K562 (cell line): ENCODE measurements at regions not wholly inside any gene's neighbourhood (a gene's known extent, or its start where the extent isn't known, plus 50 kb on each side); places are given as distances from the start of the nearest gene placed in this dataset.

Source experiments
- JUN ChIP-seq, 2 experiments: sonication (generic) in 1 of 2; formaldehyde crosslinking in 1 of 2; IDR thresholded peaks; 2 replicates each; pipeline versions ENCODE4 v1.6.1 to v1.8.0; 2012 to 2022; ENCODE audit warnings: borderline replicate concordance in 2 of 2, mild to moderate bottlenecking in 2 of 2, improper control_type of control experiment in 1 of 2, low read depth in 1 of 2, low read length in 1 of 2, missing genetic modification reagents in 1 of 2
- KDM1A ChIP-seq, 2 experiments: fragments of 450-650 bp; IDR thresholded peaks; 2 replicates each; pipeline ENCODE4 v1.6.1; 2016; ENCODE audit warnings: mild to moderate bottlenecking in 2 of 2
- MTA1 ChIP-seq: fragments of 450-650 bp; IDR thresholded peaks from 2 replicates; pipeline ENCODE4 v1.6.1; 2017; ENCODE audit warnings: borderline replicate concordance
- MYNN ChIP-seq, 2 experiments: sonication (generic); formaldehyde crosslinking in 1 of 2; IDR thresholded peaks; 2 replicates each; pipeline versions ENCODE4 v1.5.0 to v1.6.1; 2016 to 2020; ENCODE audit warnings: antibody characterized with exemption in 1 of 2, missing genetic modification reagents in 1 of 2
- POLR2AphosphoS5 ChIP-seq: IDR thresholded peaks from 2 replicates; pipeline ENCODE4 v1.6.1; 2011; ENCODE audit warnings: mild to moderate bottlenecking, low read depth, low read length, moderate library complexity; ENCODE audit not compliant: control insufficient read depth, insufficient read depth
- TCF3 ChIP-seq: sonication (generic); formaldehyde crosslinking; IDR thresholded peaks from 2 replicates; pipeline ENCODE4 v1.4.0; 2020; ENCODE audit warnings: mild to moderate bottlenecking, missing genetic modification reagents
- TF ChIP-seq, protein P1 (sequence below), 3 experiments: IDR thresholded peaks in 2 of 3; conservative IDR thresholded peaks in 1 of 3; 2 replicates each; pipeline ENCODE4 v1.5.1; 2011 to 2012; ENCODE audit warnings: low read length in 3 of 3, mild to moderate bottlenecking in 3 of 3, control low read depth in 2 of 3, improper control_type of control experiment in 1 of 3, inconsistent platforms in 1 of 3, low read depth in 1 of 3, mixed read lengths in 1 of 3, moderate library complexity in 1 of 3; ENCODE audit not compliant: insufficient read depth in 2 of 3
- TF ChIP-seq, protein P2 (sequence below), 2 experiments: IDR thresholded peaks in 1 of 2; conservative IDR thresholded peaks in 1 of 2; 2 replicates each; pipeline ENCODE4 v1.6.1; 2016; ENCODE audit warnings: low read depth in 2 of 2, mild to moderate bottlenecking in 1 of 2, missing compliant biosample characterization in 1 of 2, missing genetic modification characterization in 1 of 2, moderate library complexity in 1 of 2
- TF ChIP-seq, protein P3 (sequence below): sonication (generic); formaldehyde crosslinking; IDR thresholded peaks from 2 replicates; pipeline ENCODE4 v1.8.0; 2023; ENCODE audit warnings: mild to moderate bottlenecking, missing genetic modification reagents
- TF ChIP-seq, protein P4 (sequence below), 2 experiments: fragments of 450-650 bp in 1 of 2; sonication (generic) in 1 of 2; formaldehyde crosslinking in 1 of 2; IDR thresholded peaks in 1 of 2; conservative IDR thresholded peaks in 1 of 2; 2 replicates each; pipeline versions ENCODE4 v1.6.1 to v1.8.1; 2016 to 2023; ENCODE audit warnings: mild to moderate bottlenecking in 2 of 2, moderate library complexity in 2 of 2, inconsistent platforms in 1 of 2, missing genetic modification reagents in 1 of 2

DNA sequence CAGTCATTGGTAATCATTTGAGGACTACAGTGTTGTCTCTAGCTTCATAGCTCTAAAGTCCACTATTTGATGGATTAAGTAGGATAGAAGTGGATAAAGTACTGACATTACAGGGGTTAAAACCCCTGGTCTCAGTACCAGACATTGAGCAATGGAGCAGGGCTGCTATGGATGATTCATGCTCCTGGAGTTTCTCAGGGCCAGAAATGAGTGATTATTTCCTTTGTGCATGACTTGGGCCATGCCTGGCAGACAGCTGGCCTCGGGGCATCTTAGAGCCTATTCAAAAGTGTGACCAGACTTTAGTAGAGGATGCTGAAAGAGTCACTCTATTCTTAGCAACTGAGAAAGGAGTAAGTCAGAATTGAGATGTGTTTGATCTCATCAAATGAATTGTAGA lies 350.7 kb upstream of the TLE4 start:
- no peak for TF ChIP-seq MTA1
- no peak for TF ChIP-seq TCF3 (CRISPR knock-in tag)
- TF ChIP-seq, protein P1, sequence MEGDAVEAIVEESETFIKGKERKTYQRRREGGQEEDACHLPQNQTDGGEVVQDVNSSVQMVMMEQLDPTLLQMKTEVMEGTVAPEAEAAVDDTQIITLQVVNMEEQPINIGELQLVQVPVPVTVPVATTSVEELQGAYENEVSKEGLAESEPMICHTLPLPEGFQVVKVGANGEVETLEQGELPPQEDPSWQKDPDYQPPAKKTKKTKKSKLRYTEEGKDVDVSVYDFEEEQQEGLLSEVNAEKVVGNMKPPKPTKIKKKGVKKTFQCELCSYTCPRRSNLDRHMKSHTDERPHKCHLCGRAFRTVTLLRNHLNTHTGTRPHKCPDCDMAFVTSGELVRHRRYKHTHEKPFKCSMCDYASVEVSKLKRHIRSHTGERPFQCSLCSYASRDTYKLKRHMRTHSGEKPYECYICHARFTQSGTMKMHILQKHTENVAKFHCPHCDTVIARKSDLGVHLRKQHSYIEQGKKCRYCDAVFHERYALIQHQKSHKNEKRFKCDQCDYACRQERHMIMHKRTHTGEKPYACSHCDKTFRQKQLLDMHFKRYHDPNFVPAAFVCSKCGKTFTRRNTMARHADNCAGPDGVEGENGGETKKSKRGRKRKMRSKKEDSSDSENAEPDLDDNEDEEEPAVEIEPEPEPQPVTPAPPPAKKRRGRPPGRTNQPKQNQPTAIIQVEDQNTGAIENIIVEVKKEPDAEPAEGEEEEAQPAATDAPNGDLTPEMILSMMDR (IDR thresholded peaks at IDR 0.05 in 2 of 3, conservative IDR thresholded peaks at IDR 0.05 in 1 of 3; ENCODE audit: insufficient read depth in 2 of 3, low read depth in 1 of 3, low read length in 3 of 3), result no peak
- TF ChIP-seq MYNN (IDR thresholded peaks at IDR 0.05), result no peak
- no peak for TF ChIP-seq MYNN (CRISPR knock-in tag; IDR thresholded peaks at IDR 0.05)
- TF ChIP-seq, protein P2, sequence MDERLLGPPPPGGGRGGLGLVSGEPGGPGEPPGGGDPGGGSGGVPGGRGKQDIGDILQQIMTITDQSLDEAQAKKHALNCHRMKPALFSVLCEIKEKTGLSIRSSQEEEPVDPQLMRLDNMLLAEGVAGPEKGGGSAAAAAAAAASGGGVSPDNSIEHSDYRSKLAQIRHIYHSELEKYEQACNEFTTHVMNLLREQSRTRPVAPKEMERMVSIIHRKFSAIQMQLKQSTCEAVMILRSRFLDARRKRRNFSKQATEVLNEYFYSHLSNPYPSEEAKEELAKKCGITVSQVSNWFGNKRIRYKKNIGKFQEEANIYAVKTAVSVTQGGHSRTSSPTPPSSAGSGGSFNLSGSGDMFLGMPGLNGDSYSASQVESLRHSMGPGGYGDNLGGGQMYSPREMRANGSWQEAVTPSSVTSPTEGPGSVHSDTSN (CRISPR knock-in tag; IDR thresholded peaks at IDR 0.05; ENCODE audit: low read depth), result no peak
- TF ChIP-seq, protein P2 (tag; conservative IDR thresholded peaks at IDR 0.05; ENCODE audit: low read depth), result no peak
- TF ChIP-seq POLR2AphosphoS5, result no peak
- TF ChIP-seq JUN (IDR thresholded peaks at IDR 0.05; ENCODE audit: borderline replicate concordance, low read depth, low read length), result no peak
- TF ChIP-seq JUN (CRISPR knock-in tag; IDR thresholded peaks at IDR 0.05; ENCODE audit: borderline replicate concordance), result no peak
- TF ChIP-seq, protein P3, sequence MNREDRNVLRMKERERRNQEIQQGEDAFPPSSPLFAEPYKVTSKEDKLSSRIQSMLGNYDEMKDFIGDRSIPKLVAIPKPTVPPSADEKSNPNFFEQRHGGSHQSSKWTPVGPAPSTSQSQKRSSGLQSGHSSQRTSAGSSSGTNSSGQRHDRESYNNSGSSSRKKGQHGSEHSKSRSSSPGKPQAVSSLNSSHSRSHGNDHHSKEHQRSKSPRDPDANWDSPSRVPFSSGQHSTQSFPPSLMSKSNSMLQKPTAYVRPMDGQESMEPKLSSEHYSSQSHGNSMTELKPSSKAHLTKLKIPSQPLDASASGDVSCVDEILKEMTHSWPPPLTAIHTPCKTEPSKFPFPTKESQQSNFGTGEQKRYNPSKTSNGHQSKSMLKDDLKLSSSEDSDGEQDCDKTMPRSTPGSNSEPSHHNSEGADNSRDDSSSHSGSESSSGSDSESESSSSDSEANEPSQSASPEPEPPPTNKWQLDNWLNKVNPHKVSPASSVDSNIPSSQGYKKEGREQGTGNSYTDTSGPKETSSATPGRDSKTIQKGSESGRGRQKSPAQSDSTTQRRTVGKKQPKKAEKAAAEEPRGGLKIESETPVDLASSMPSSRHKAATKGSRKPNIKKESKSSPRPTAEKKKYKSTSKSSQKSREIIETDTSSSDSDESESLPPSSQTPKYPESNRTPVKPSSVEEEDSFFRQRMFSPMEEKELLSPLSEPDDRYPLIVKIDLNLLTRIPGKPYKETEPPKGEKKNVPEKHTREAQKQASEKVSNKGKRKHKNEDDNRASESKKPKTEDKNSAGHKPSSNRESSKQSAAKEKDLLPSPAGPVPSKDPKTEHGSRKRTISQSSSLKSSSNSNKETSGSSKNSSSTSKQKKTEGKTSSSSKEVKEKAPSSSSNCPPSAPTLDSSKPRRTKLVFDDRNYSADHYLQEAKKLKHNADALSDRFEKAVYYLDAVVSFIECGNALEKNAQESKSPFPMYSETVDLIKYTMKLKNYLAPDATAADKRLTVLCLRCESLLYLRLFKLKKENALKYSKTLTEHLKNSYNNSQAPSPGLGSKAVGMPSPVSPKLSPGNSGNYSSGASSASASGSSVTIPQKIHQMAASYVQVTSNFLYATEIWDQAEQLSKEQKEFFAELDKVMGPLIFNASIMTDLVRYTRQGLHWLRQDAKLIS (CRISPR knock-in tag), result no peak
- TF ChIP-seq, protein P4, sequence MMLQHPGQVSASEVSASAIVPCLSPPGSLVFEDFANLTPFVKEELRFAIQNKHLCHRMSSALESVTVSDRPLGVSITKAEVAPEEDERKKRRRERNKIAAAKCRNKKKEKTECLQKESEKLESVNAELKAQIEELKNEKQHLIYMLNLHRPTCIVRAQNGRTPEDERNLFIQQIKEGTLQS (IDR thresholded peaks at IDR 0.05), result no peak
- TF ChIP-seq, protein P4 (CRISPR knock-in tag; conservative IDR thresholded peaks at IDR 0.05), result no peak
- TF ChIP-seq KDM1A (IDR thresholded peaks at IDR 0.05), result no peak
